ENCODE measurements at regions not wholly inside any gene's neighbourhood (a gene's known extent, or its start where the extent isn't known, plus 50 kb on each side); places are given as distances from the start of the nearest gene placed in this dataset.

GRCh38 chr7:41162612-41163011, 540.3 kb downstream of the INHBA start:
- no peak for FAIRE-seq

- no peak for FAIRE-seq
Observed at GRCh38 chr7:41161041-41161587, 541.8 kb downstream of the INHBA start.

GRCh38 chr7:41156268-41156667, 546.6 kb downstream of the INHBA start:
- FAIRE-seq = no peak

- FAIRE-seq = no peak
Observed at GRCh38 chr7:41153268-41153667, 549.6 kb downstream of the INHBA start.

GRCh38 chr7:41152179-41152678, 550.7 kb downstream of the INHBA start:
- no peak for FAIRE-seq

- no peak for FAIRE-seq
Observed at GRCh38 chr7:41149576-41149975, 553.3 kb downstream of the INHBA start.

GRCh38 chr7:41148521-41148951, 554.4 kb downstream of the INHBA start:
- FAIRE-seq = peak; percentile 98

- FAIRE-seq = no peak
Observed at GRCh38 chr7:41147606-41148485, 555.0 kb downstream of the INHBA start.

- FAIRE-seq = no peak
Observed at GRCh38 chr7:41146429-41146828, 556.5 kb downstream of the INHBA start.

- no peak for FAIRE-seq
Observed at GRCh38 chr7:41145656-41146055, 557.2 kb downstream of the INHBA start.

GRCh38 chr7:41142904-41143473, 559.9 kb downstream of the INHBA start:
- FAIRE-seq = no peak

GRCh38 chr7:41139789-41140188, 563.1 kb downstream of the INHBA start:
- FAIRE-seq = no peak

- FAIRE-seq = no peak
Observed at GRCh38 chr7:41136551-41136950, 566.3 kb downstream of the INHBA start.

GRCh38 chr7:41135511-41135910, 567.4 kb downstream of the INHBA start:
- FAIRE-seq = no peak

- no peak for FAIRE-seq
Observed at GRCh38 chr7:41134300-41135255, 568.3 kb downstream of the INHBA start.

GRCh38 chr7:41133690-41134299, 569.1 kb downstream of the INHBA start:
- FAIRE-seq = no peak

GRCh38 chr7:41131956-41132355, 570.9 kb downstream of the INHBA start:
- FAIRE-seq = no peak

- no peak for FAIRE-seq
Observed at GRCh38 chr7:41130561-41131236, 572.2 kb downstream of the INHBA start.

GRCh38 chr7:41130086-41130485, 572.8 kb downstream of the INHBA start:
- FAIRE-seq = no peak

GRCh38 chr7:41125343-41125742, 577.5 kb downstream of the INHBA start:
- FAIRE-seq = no peak

GRCh38 chr7:41122256-41122987, 580.5 kb downstream of the INHBA start:
- FAIRE-seq = no peak
